ENCODE measurements at regions not wholly inside any gene's neighbourhood (a gene's known extent, or its start where the extent isn't known, plus 50 kb on each side); places are given as distances from the start of the nearest gene placed in this dataset.

DNA sequence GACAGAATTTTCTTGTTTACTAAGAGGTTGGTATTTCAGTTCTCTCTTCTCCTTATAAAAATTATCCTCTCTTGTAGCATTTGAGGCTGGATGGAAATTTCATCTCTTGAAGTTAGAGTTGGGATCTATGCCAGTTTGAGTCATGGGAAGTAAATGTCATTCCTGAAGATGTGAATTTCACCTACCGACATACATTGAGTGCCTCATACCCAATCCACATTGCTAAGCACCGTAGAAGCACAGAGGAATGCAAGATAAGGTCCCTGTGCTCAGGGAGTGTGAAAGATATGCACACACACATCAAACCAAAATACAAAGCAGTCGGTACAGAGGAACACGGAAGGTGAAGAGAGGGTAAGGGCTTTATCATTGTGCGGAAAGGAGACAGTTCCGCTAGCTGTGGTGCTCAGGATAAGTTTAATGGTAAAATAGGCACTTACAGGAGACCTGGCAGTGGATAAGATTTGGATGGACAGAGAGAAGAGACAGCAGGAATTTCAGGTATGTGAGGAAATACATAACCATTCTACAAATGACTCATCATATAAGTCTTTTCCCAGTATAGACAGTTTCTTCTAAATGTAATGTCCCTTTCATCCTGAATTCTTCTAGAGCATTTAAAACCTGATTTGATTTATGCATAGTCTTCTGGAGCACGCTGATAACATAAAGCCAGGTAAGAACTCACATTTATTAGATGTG lies 205.3 kb upstream of the ST6GAL2 start:
- intact Hi-C loops (cut with DNase I; ENCODE audit: low total_unique reads) = no loop called here
- Histone ChIP-seq H3K27me3 (no peaks in the 10 kb centered on the region), H3K36me3 (no peaks in the 10 kb centered on the region), H3K27ac (no peak overlapping the region), H3K4me3 (no peak overlapping the region), H3K4me1 (no peaks in the 10 kb centered on the region), H3K9me3 (no peaks in the 10 kb centered on the region)
- DNase-seq = no peak
- TF ChIP-seq POLR2A (IDR thresholded peaks at IDR 0.05) = no peak
- TF ChIP-seq, protein P1, sequence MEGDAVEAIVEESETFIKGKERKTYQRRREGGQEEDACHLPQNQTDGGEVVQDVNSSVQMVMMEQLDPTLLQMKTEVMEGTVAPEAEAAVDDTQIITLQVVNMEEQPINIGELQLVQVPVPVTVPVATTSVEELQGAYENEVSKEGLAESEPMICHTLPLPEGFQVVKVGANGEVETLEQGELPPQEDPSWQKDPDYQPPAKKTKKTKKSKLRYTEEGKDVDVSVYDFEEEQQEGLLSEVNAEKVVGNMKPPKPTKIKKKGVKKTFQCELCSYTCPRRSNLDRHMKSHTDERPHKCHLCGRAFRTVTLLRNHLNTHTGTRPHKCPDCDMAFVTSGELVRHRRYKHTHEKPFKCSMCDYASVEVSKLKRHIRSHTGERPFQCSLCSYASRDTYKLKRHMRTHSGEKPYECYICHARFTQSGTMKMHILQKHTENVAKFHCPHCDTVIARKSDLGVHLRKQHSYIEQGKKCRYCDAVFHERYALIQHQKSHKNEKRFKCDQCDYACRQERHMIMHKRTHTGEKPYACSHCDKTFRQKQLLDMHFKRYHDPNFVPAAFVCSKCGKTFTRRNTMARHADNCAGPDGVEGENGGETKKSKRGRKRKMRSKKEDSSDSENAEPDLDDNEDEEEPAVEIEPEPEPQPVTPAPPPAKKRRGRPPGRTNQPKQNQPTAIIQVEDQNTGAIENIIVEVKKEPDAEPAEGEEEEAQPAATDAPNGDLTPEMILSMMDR (IDR thresholded peaks at IDR 0.05) = no peak

DNA sequence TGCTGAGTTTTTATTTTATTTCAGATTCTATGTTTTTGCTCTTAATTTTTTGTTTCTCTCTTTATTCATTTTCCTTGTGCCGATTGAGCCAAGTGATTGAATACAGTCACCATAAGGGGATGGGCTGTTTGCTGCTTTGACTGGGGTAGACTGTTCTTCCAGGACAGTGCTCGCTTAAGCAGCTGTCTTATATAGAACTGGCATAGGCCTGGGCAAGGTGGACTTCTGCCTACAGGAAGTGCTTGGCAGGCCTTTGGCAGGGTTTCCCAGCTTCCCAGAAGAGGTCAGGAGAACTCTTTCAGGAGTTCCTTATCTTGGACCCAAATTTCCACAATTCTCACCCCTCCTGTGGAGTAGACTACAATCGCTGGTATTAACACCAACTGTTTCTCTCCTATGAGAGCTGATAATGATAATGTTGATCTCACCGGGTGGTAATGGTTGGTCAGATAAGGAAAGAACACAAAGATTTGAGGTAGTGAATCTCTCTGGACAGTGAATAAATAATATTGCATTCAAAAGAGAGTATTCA lies 207.5 kb upstream of the ST6GAL2 start:
- intact Hi-C loops (cut with DNase I; ENCODE audit: low total_unique reads) = no loop called here
- no peak for DNase-seq
- Histone ChIP-seq H3K27me3 (no peaks in the 10 kb centered on the region), H3K9me3 (no peaks in the 10 kb centered on the region), H3K27ac (no peak overlapping the region), H3K36me3 (no peaks in the 10 kb centered on the region), H3K4me1 (no peaks in the 10 kb centered on the region), H3K4me3 (no peak overlapping the region)
- no peak for TF ChIP-seq POLR2A (IDR thresholded peaks at IDR 0.05)
- TF ChIP-seq, protein P1 (IDR thresholded peaks at IDR 0.05) = no peak

DNA sequence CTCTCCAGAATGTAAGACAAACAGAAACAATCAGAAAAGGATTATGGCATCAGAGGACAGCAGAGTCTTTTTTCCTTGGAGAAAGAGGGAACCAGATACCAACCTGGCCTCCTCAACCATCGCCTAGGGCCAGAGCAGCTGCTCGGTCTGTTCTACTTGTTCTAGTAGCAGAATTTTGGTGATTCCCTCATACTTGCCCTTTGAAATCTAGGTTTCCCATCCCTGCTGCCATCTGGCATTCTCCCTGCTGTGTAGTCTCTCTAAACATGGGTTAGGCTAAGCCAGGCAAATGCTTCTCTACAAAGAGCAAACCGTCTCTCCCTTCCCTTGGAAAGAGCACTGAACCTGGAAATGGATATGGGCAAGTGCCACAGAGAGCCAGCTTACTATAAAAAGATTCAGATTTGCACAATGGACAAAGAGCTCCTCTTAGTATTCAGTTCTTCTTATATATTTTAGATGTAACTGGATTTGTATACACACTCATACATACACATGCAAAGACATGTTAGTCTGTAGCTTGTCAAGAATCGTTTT lies 208.6 kb upstream of the ST6GAL2 start:
- Histone ChIP-seq H3K27me3 (no peaks in the 10 kb centered on the region), H3K36me3 (no peaks in the 10 kb centered on the region), H3K4me3 (no peak overlapping the region), H3K9me3 (no peaks in the 10 kb centered on the region), H3K4me1 (no peaks in the 10 kb centered on the region), H3K27ac (no peak overlapping the region)
- no peak for TF ChIP-seq POLR2A (IDR thresholded peaks at IDR 0.05)
- TF ChIP-seq, protein P1 (IDR thresholded peaks at IDR 0.05) = no peak
- intact Hi-C loops (cut with DNase I; ENCODE audit: low total_unique reads) = no loop called here
- no peak for DNase-seq

DNA sequence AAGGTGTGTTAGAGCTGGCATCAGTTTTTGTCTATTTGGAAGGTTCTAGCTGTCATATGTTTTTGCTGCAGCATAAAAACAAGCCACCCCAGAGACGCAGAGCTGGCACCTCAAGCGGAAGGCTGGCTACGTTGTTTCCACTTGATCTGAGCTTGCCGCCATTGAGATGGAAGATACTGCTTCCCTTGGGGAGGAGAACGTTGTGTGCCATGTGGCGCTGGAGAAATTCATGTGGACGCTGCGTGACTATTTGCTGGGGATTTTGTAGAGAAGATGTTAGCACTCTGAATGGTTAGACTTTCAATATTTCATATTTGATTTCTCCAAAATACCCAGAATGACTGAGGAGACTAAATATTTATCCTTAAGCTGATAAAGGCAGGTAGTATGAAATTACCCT lies 216.2 kb upstream of the ST6GAL2 start:
- H3K36me3 ChIP-seq = no peaks in the 10 kb centered on the region
- no peak for TF ChIP-seq POLR2A (IDR thresholded peaks at IDR 0.05)
- TF ChIP-seq, protein P1 (IDR thresholded peaks at IDR 0.05) = no peak
- no peaks in the 10 kb centered on the region for H3K4me1 ChIP-seq
- H3K27me3 ChIP-seq = no peaks in the 10 kb centered on the region
- no peak overlapping the region for H3K27ac ChIP-seq
- H3K9me3 ChIP-seq = no peaks in the 10 kb centered on the region
- no peak for DNase-seq
- intact Hi-C loops (cut with DNase I; ENCODE audit: low total_unique reads) = no loop called here
- H3K4me3 ChIP-seq = no peak overlapping the region

DNA sequence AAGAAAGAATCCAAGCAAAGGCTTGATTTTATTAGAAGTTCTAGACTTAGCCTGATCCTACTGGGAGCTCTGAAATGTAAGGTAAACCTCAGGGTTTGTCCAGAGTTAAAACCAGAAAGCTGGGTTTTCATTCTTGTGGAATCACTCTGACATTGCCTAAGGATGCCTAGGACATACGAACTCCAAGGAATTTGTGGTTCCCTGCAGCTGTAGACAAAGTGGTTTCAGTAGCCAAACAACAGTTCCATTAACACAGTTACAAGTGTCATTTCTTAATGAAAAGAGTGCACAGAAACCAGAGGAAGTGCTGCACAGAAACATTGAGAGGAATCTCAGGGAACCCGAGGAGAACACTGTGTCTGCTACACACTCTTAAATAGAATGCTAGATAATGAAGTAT lies 221.4 kb upstream of the ST6GAL2 start:
- Histone ChIP-seq H3K27me3 (no peaks in the 10 kb centered on the region), H3K27ac (no peak overlapping the region), H3K36me3 (no peaks in the 10 kb centered on the region), H3K4me1 (no peaks in the 10 kb centered on the region), H3K4me3 (no peak overlapping the region), H3K9me3 (no peaks in the 10 kb centered on the region)
- intact Hi-C loops (cut with DNase I; ENCODE audit: low total_unique reads) = no loop called here
- DNase-seq = no peak
- TF ChIP-seq POLR2A (IDR thresholded peaks at IDR 0.05) = no peak
- TF ChIP-seq, protein P1 (IDR thresholded peaks at IDR 0.05) = no peak

Measured in uterus (tissue), 3 donors.